ENCODE measurements at regions not wholly inside any gene's neighbourhood (a gene's known extent, or its start where the extent isn't known, plus 50 kb on each side); places are given as distances from the start of the nearest gene placed in this dataset.

GRCh38 chr10:118537623-118538022 is 57.8 kb downstream of the PRLHR start:
- no peak for DNase-seq

GRCh38 chr10:118534136-118534535 is 61.3 kb downstream of the PRLHR start:
- no peak for DNase-seq

GRCh38 chr10:118531105-118531852 is 64.2 kb downstream of the PRLHR start:
- no peak for DNase-seq

- no peak for DNase-seq
These were observed 67.0 kb downstream of the PRLHR start for GRCh38 chr10:118528426-118528825.

- DNase-seq = no peak
These were observed 71.7 kb downstream of the PRLHR start for GRCh38 chr10:118523775-118524174.

GRCh38 chr10:118522791-118523498 is 72.5 kb downstream of the PRLHR start:
- DNase-seq = no peak

GRCh38 chr10:118521415-118522117 is 73.9 kb downstream of the PRLHR start:
- no peak for DNase-seq

GRCh38 chr10:118520116-118520742 is 75.2 kb downstream of the PRLHR start:
- DNase-seq = no peak

- DNase-seq = no peak
These were observed 77.4 kb downstream of the PRLHR start for GRCh38 chr10:118518095-118518494.

GRCh38 chr10:118516716-118517115 is 78.7 kb downstream of the PRLHR start:
- DNase-seq = no peak

- no peak for DNase-seq
These were observed 82.3 kb downstream of the PRLHR start for GRCh38 chr10:118513174-118513573.

- DNase-seq = no peak
These were observed 83.7 kb downstream of the PRLHR start for GRCh38 chr10:118511711-118512110.

GRCh38 chr10:118508863-118509262 is 86.6 kb downstream of the PRLHR start:
- DNase-seq = no peak

- DNase-seq = no peak
These were observed 87.1 kb downstream of the PRLHR start for GRCh38 chr10:118508355-118508754.

- DNase-seq = no peak
These were observed 88.5 kb downstream of the PRLHR start for GRCh38 chr10:118506671-118507590.

- DNase-seq = no peak
These were observed 90.1 kb downstream of the PRLHR start for GRCh38 chr10:118505363-118505762.

- DNase-seq = peak; percentile 29
These were observed 90.8 kb downstream of the PRLHR start for GRCh38 chr10:118504467-118505205.

GRCh38 chr10:118504044-118504443 is 91.4 kb downstream of the PRLHR start:
- no peak for DNase-seq

- DNase-seq = no peak
These were observed 92.3 kb downstream of the PRLHR start for GRCh38 chr10:118503192-118503591.

- DNase-seq = no peak
These were observed 93.6 kb downstream of the PRLHR start for GRCh38 chr10:118501637-118502440.

Measured in dermis blood vessel endothelial cell (primary cell).